A549 (cell line): ENCODE measurements at regions not wholly inside any gene's neighbourhood (a gene's known extent, or its start where the extent isn't known, plus 50 kb on each side); places are given as distances from the start of the nearest gene placed in this dataset.

Experiments used
- BHLHE40 ChIP-seq: IDR thresholded peaks from 2 replicates; pipeline ENCODE4 v1.6.1; 2012; ENCODE audit warnings: low read depth, low read length, inconsistent platforms
- CBX8 ChIP-seq: fragments of 200-600 bp; sonication (generic); IDR thresholded peaks from 2 replicates; pipeline ENCODE4 v1.6.1; 2016
- CTCF ChIP-seq: fragments of >200 bp; sonication (Bioruptor Twin); formaldehyde crosslinking; IDR thresholded peaks from 3 replicates; pipeline ENCODE4 v1.5.1; 2016
- MAFK ChIP-seq: fragments of 450-650 bp; IDR thresholded peaks from 2 replicates; pipeline ENCODE4 v1.6.1; 2014; ENCODE audit not compliant: partially characterized antibody
- MAZ ChIP-seq: fragments of 150-350 bp; IDR thresholded peaks from 2 replicates; pipeline ENCODE4 v1.6.1; 2014; ENCODE audit warnings: antibody characterized with exemption, low read depth, low read length, borderline replicate concordance
- NR3C1 ChIP-seq: fragments of >200 bp; sonication (Bioruptor Twin); formaldehyde crosslinking; IDR thresholded peaks from 3 replicates; pipeline ENCODE4 v1.6.1; 2017
- PBX3 ChIP-seq: IDR thresholded peaks from 2 replicates; pipeline ENCODE4 v1.6.1; 2012
- RAD21 ChIP-seq, 2 experiments: fragments of >200 bp in 1 of 2; sonication (Bioruptor Twin) in 1 of 2; formaldehyde crosslinking in 1 of 2; IDR thresholded peaks in 1 of 2; conservative IDR thresholded peaks in 1 of 2; 2 replicates in 1 of 2; 3 replicates in 1 of 2; pipeline ENCODE4 v1.6.1; 2012 to 2018; ENCODE audit warnings: inconsistent platforms in 1 of 2

GRCh38 chr22:27578937-27579617 lies 222.5 kb downstream of the MN1 start:
- TF ChIP-seq CTCF (no peak), CBX8 (no peak), RAD21 (conservative IDR thresholded peaks at IDR 0.05 in 1 of 2, IDR thresholded peaks at IDR 0.05 in 1 of 2) (no peak), PBX3 (no peak), BHLHE40 (no peak), NR3C1 (no peak), MAFK (no peak), MAZ (no peak)
